T-cell (primary cell): ENCODE measurements at regions not wholly inside any gene's neighbourhood (a gene's known extent, or its start where the extent isn't known, plus 50 kb on each side); places are given as distances from the start of the nearest gene placed in this dataset.
"Not testable (repeated sequence)": the region's sequence is repeated elsewhere in the genome, so short reads cannot be mapped to it uniquely, and the experiment has no call there.

Source experiments
- ATAC-seq, 4 experiments: fragments of 200-7000 bp in 3 of 4; fragments of 150-1000 bp in 1 of 4; cut with Tn5 transposase; replicated peaks in 1 of 4; 1 replicate in 3 of 4; 2 replicates in 1 of 4; pipeline ENCODE4 v1.10.0; 2021; ENCODE audit warnings: moderate library complexity in 3 of 4, mild to moderate bottlenecking in 2 of 4, moderate number of reproducible peaks in 1 of 4
- CTCF ChIA-PET, 2 donors: fragments of 300-600 bp; sonication (Branson Sonifier 250); formaldehyde crosslinking; loops; one replicate each; lab custom pipeline; 2022; ENCODE audit warnings: antibody characterized with exemption in 2 of 2; lab: Charles Lee
- POLR2A ChIA-PET, 2 donors: fragments of 300-600 bp; sonication (Branson Sonifier 250); formaldehyde crosslinking; loops; one replicate each; lab custom pipeline; 2022; ENCODE audit warnings: antibody characterized with exemption in 2 of 2; lab: Charles Lee
- DNase-seq, 35 experiments: peaks; one replicate each; pipeline versions ENCODE4 v3.0.0 to v3.0.0-alpha.2; 2013 to 2023
- H3K27ac ChIP-seq: one replicate; pipeline ENCODE4 v1.5.1; 2013; ENCODE audit warnings: low read length
- H3K27me3 ChIP-seq, 2 experiments: replicated peaks in 1 of 2; 1 replicate in 1 of 2; 2 replicates in 1 of 2; pipeline versions ENCODE4 v1.6.1 to v1.7.0; 2013; ENCODE audit warnings: low read length in 1 of 2, mixed read lengths in 1 of 2; ENCODE audit not compliant: control insufficient read depth in 2 of 2, insufficient read depth in 2 of 2; ENCODE audit errors: extremely low read depth in 1 of 2
- H3K36me3 ChIP-seq, 2 donors: 1 replicate in 1 of 2; 2 replicates in 1 of 2; pipeline versions ENCODE4 v1.6.1 to v1.7.0; 2013; ENCODE audit warnings: low read length in 1 of 2; ENCODE audit not compliant: control insufficient read depth in 2 of 2, insufficient read depth in 1 of 2; ENCODE audit errors: extremely low read depth in 1 of 2
- H3K4me1 ChIP-seq, 2 experiments: 1 replicate in 1 of 2; 2 replicates in 1 of 2; pipeline versions ENCODE4 v1.6.1 to v1.7.0; 2013; ENCODE audit warnings: low read length in 2 of 2, mixed read lengths in 1 of 2; ENCODE audit not compliant: insufficient read depth in 2 of 2, control insufficient read depth in 1 of 2; ENCODE audit errors: extremely low read depth in 1 of 2
- H3K4me3 ChIP-seq, 2 donors: 1 replicate in 1 of 2; 2 replicates in 1 of 2; pipeline versions ENCODE4 v1.5.1 to v1.7.0; 2013; ENCODE audit warnings: mild to moderate bottlenecking in 2 of 2, low read length in 1 of 2, moderate library complexity in 1 of 2; ENCODE audit not compliant: control insufficient read depth in 1 of 2; ENCODE audit errors: extremely low read depth in 1 of 2
- H3K9me3 ChIP-seq: 2 replicates; pipeline ENCODE4 v1.7.0; 2013
- H3K27ac Mint-ChIP-seq, 2 donors: one replicate each; pipeline ENCODE4 v1.8.0; 2020 to 2021; ENCODE audit warnings: mild to moderate bottlenecking in 2 of 2, mixed read lengths in 2 of 2
- H3K27me3 Mint-ChIP-seq, 2 donors: one replicate each; pipeline ENCODE4 v1.8.0; 2021 to 2022; ENCODE audit warnings: mixed read lengths in 2 of 2
- H3K36me3 Mint-ChIP-seq: one replicate; pipeline ENCODE4 v1.8.0; 2021; ENCODE audit warnings: mixed read lengths
- H3K4me1 Mint-ChIP-seq, 3 donors: one replicate each; pipeline ENCODE4 v1.8.0; 2020 to 2022; ENCODE audit warnings: mixed read lengths in 3 of 3, mild to moderate bottlenecking in 1 of 3
- H3K4me3 Mint-ChIP-seq, 3 donors: one replicate each; pipeline ENCODE4 v1.8.0; 2020 to 2022; ENCODE audit warnings: mild to moderate bottlenecking in 3 of 3, mixed read lengths in 3 of 3, moderate library complexity in 3 of 3
- H3K9me3 Mint-ChIP-seq, 3 donors: one replicate each; pipeline ENCODE4 v1.8.0; 2020 to 2022; ENCODE audit warnings: mixed read lengths in 3 of 3
- WGBS: methylation state at CpG from one replicate; pipeline ENCODE4 v1.1.5; 2013; ENCODE audit warnings: missing lambda C conversion rate; ENCODE audit not compliant: insufficient coverage; 5-methylcytosine and 5-hydroxymethylcytosine counted together

DNA sequence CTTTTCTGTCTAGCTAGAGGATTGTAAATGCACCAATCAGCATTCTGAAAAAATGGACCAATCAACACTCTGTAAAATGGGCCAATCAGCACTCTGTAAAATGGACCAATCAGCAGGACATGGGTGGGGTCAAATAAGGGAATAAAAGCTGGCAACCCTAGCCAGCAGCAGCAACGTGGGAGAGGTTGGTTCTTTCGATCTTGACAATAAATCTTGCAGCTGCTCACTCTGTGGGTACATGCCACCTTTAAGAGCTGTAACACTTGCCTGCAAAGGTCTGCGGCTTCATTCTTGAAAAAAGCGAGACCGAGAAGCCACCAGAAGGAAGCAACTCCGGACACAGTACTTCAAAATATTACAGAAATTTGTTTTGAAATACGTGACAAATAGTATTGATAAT lies 424.6 kb upstream of the CDH9 start:
- Histone ChIP-seq H3K36me3 (no peaks in the 10 kb centered on the region), H3K9me3 (peaks cover 3% of the 10 kb centered on the region), H3K27ac (no peak overlapping the region), H3K4me3 (no peak overlapping the region), H3K4me1 (no peaks in the 10 kb centered on the region), H3K27me3 (no peaks in the 10 kb centered on the region)
- Mint-ChIP-seq H3K36me3 (no peaks in the 10 kb centered on the region), H3K9me3 (peaks cover 6 to 28% (median 12%) of the 10 kb centered on the region in 3 donors), H3K27me3 (no peaks in the 10 kb centered on the region), H3K27ac (no peak overlapping the region), H3K4me1 (no peaks in the 10 kb centered on the region), H3K4me3 (no peak overlapping the region)
- POLR2A ChIA-PET: interaction anchor here in 1 of 2 donors (1.2 kb wide), 1 partner anchor 13 kb away, joined by 3 read pairs; no protein-coding TSS in a partner anchor
- CTCF ChIA-PET: no interaction called here
- ATAC-seq (no peak), DNase-seq (no peak)
- 52% methylated on average over 3 of the region's 7 CpGs for WGBS

DNA sequence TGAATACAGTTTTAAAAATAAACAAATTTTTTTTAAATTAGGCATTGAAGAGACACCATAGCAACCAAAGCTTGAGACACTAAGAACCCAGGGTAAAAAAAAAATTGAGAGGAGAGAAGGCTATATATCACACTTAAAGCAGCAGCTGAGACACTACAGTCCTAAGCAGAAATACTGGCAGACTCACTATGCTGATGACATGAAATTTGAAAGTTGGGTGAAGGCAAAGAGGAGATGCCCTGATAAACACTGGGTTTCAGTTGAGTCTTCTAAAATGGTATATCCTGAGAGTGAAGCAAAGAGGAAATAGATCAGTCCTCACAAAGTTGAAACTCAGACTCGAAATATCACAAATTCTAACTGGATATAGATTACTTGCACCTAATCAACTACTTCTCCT lies 419.9 kb upstream of the CDH9 start:
- H3K27me3 Mint-ChIP-seq: no peaks in the 10 kb centered on the region
- POLR2A ChIA-PET: no interaction called here
- Histone ChIP-seq H3K36me3 (no peaks in the 10 kb centered on the region), H3K27ac (no peak overlapping the region), H3K4me3 (no peak overlapping the region), H3K27me3 (no peaks in the 10 kb centered on the region), H3K4me1 (no peaks in the 10 kb centered on the region), H3K9me3 (no peaks in the 10 kb centered on the region)
- no peak for ATAC-seq
- CTCF ChIA-PET: no interaction called here
- H3K4me1 Mint-ChIP-seq: no peaks in the 10 kb centered on the region
- no CpG with 5 or more reads among the region's 1 CpG for WGBS
- no peak for DNase-seq
- peaks cover 3 to 13% (median 6%) of the 10 kb centered on the region in 3 donors for H3K9me3 Mint-ChIP-seq
- H3K27ac Mint-ChIP-seq: no peak overlapping the region
- no peak overlapping the region for H3K4me3 Mint-ChIP-seq
- no peaks in the 10 kb centered on the region for H3K36me3 Mint-ChIP-seq

DNA sequence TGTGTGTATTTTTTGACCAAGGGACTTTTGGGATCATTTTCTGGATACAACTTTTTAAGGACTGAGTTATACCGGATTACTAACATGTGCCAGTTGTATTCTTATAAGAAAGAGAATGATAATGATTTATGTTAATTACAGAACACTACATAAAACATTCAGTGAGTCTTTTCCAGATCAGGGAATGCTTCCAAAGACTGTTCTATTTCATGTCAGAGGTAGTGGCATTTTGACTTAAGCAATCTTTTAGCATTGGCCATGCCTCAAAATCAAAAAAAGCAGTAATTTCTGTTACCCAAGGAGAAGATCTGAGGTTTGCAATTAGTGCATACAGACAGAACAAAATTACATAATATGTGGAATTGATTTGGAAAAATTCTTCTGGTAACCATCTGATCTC lies 413.0 kb upstream of the CDH9 start:
- Mint-ChIP-seq H3K27ac (no peak overlapping the region), H3K4me1 (no peaks in the 10 kb centered on the region), H3K36me3 (no peaks in the 10 kb centered on the region), H3K4me3 (no peak overlapping the region), H3K9me3 (peaks cover 9 to 22% (median 16%) of the 10 kb centered on the region in 3 donors), H3K27me3 (no peaks in the 10 kb centered on the region)
- ATAC-seq (no peak), DNase-seq (no peak)
- ChIA-PET CTCF (no interaction called here), POLR2A (no interaction called here)
- Histone ChIP-seq H3K4me1 (no peaks in the 10 kb centered on the region), H3K9me3 (no peaks in the 10 kb centered on the region), H3K27ac (no peak overlapping the region), H3K4me3 (no peak overlapping the region), H3K36me3 (no peaks in the 10 kb centered on the region), H3K27me3 (no peaks in the 10 kb centered on the region)
- WGBS: no CpG with 5 or more reads among the region's 1 CpG

DNA sequence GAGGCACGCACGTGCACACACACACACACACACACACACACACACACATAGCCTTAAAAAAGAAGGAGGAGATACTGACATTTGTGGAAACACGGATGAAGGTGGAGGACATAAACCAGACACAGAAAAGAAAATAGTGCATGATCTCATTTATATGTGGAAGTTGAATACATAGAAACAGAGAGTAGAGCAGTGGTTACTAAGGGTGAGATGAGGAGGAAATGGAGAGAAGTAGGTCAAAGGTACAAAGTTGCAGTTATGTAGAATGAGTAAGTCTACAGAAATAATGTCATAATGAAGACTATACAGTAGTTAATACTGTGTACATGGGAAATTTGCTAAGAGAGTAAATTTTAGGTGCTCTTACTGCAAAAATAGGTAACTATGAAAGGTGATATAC lies 412.2 kb upstream of the CDH9 start:
- no peaks in the 10 kb centered on the region for H3K36me3 ChIP-seq
- no peak overlapping the region for H3K4me3 Mint-ChIP-seq

DNA sequence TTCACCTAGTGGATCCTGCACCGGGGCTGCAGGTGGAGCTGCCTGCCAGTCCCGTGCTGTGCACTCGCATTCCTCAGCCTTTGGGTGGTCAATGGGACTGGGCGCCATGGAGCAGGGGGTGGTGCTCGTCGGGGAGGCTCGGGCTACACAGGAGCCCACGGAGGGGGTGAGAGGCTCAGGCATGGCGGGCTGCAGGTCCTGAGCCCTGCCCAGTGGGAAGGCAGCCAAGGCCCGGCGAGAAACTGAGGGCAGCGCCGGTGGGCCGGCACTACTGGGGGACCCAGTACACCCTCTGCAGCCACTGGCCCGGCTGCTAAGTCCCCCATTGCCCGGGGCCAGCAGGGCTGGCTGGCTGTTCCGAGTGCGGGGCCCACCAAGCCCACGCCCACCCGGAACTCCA lies 401.0 kb upstream of the CDH9 start:
- H3K27me3 ChIP-seq, H3K27ac Mint-ChIP-seq, H3K4me3 ChIP-seq, H3K36me3 Mint-ChIP-seq, POLR2A ChIA-PET, H3K36me3 ChIP-seq, H3K4me3 Mint-ChIP-seq, H3K4me1 ChIP-seq, H3K27ac ChIP-seq, DNase-seq, H3K27me3 Mint-ChIP-seq, ATAC-seq, H3K9me3 ChIP-seq, H3K4me1 Mint-ChIP-seq, CTCF ChIA-PET: not testable (repeated sequence)
- WGBS: 86% methylated on average over 16 of the region's 20 CpGs
- peaks cover 4 to 16% (median 6%) of the 10 kb centered on the region in 3 donors for H3K9me3 Mint-ChIP-seq

More for the DNA sequence above, 412.2 kb upstream of the CDH9 start:
- ChIA-PET POLR2A (interaction anchor here in 1 of 2 donors (0.7 kb wide), 1 partner anchor 12 kb away, joined by 3 read pairs; no protein-coding TSS in a partner anchor), CTCF (no interaction called here)
- H3K27ac Mint-ChIP-seq: no peak overlapping the region
- ATAC-seq: no peak
- no peaks in the 10 kb centered on the region for H3K27me3 Mint-ChIP-seq
- Histone ChIP-seq H3K27ac (no peak overlapping the region), H3K9me3 (no peaks in the 10 kb centered on the region), H3K27me3 (no peaks in the 10 kb centered on the region), H3K4me3 (no peak overlapping the region), H3K4me1 (no peaks in the 10 kb centered on the region)
- H3K36me3 Mint-ChIP-seq: no peaks in the 10 kb centered on the region
- H3K9me3 Mint-ChIP-seq: peaks cover 12 to 29% (median 16%) of the 10 kb centered on the region in 3 donors
- WGBS: no CpG with 5 or more reads among the region's 3 CpGs
- no peak for DNase-seq
- H3K4me1 Mint-ChIP-seq: no peaks in the 10 kb centered on the region

DNA sequence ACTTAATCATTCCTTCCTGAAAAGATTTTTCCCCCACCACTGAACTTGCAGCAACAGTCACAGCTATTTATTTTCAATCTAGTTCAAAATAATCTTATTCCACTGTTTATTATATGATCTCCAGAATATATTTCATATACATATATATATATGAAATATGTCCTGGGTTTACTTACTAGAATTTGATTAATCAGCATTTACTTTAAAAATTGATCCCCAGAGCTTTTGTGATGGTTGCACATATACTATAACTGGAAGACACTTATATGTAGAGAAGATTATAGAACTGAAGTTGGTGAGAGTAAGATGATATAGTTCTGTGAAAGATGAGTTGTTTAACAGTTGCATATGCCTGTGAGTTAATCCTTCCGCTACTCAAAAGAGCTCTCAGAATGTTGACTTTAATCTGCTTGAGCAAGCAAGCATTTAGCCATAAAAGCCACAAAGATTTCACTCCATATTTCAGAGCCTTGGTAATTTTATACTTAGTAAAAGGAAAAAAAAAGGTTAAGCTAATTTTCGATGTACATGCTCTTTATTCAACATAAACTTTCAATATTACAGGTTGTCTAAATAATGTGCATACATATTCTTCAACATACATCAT lies 399.3 kb upstream of the CDH9 start:
- DNase-seq (no peak), ATAC-seq (no peak)
- no peaks in the 10 kb centered on the region for H3K27me3 Mint-ChIP-seq
- CTCF ChIA-PET: no interaction called here
- no peak overlapping the region for H3K4me3 Mint-ChIP-seq
- H3K9me3 Mint-ChIP-seq: peaks cover 9 to 22% (median 12%) of the 10 kb centered on the region in 3 donors
- H3K9me3 ChIP-seq: no peaks in the 10 kb centered on the region
- H3K36me3 ChIP-seq: no peaks in the 10 kb centered on the region
- WGBS: no CpG with 5 or more reads among the region's 2 CpGs
- no peak overlapping the region for H3K27ac ChIP-seq
- no peaks in the 10 kb centered on the region for H3K36me3 Mint-ChIP-seq
- POLR2A ChIA-PET: no interaction called here
- H3K4me3 ChIP-seq: no peak overlapping the region
- H3K27me3 ChIP-seq: no peaks in the 10 kb centered on the region
- H3K4me1 ChIP-seq: no peaks in the 10 kb centered on the region
- no peak overlapping the region for H3K27ac Mint-ChIP-seq
- no peaks in the 10 kb centered on the region for H3K4me1 Mint-ChIP-seq

DNA sequence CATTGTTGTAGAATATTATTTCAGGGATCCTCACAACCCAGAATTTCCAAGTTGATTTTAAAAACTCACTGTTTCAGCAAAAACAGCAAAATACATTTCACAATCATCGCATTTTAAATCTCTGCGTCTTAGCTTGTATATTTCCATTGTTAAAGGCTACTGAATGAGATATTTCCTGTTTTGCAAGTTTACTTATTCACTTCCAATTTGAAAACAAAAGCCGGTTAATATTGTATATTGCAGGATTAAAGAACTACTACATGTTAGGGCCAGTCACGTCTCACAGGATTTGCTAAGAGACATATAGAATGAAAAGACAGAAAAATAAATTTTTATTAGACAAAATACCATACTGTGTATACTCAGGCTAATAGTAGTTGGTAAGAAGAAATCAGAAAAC lies 395.9 kb upstream of the CDH9 start:
- no peaks in the 10 kb centered on the region for H3K27me3 ChIP-seq
- no peaks in the 10 kb centered on the region for H3K36me3 ChIP-seq
- Mint-ChIP-seq H3K27me3 (no peaks in the 10 kb centered on the region), H3K36me3 (no peaks in the 10 kb centered on the region), H3K27ac (no peak overlapping the region), H3K9me3 (peaks cover 8 to 28% (median 14%) of the 10 kb centered on the region in 3 donors), H3K4me3 (no peak overlapping the region), H3K4me1 (no peaks in the 10 kb centered on the region)
- ChIA-PET CTCF (no interaction called here), POLR2A (no interaction called here)
- no peak overlapping the region for H3K27ac ChIP-seq
- DNase-seq (no peak), ATAC-seq (no peak)
- no peaks in the 10 kb centered on the region for H3K4me1 ChIP-seq
- no peak overlapping the region for H3K4me3 ChIP-seq
- H3K9me3 ChIP-seq: no peaks in the 10 kb centered on the region
- WGBS: no CpG with 5 or more reads among the region's 4 CpGs
